GM12873 (cell line): ENCODE measurements at regions not wholly inside any gene's neighbourhood (a gene's known extent, or its start where the extent isn't known, plus 50 kb on each side); places are given as distances from the start of the nearest gene placed in this dataset.

Source experiments
- TF ChIP-seq, protein P1 (sequence below): IDR thresholded peaks from 2 replicates; pipeline ENCODE4 v1.5.1; 2012; ENCODE audit warnings: low read depth, mild to moderate bottlenecking, moderate library complexity, low read length, control low read depth; ENCODE audit not compliant: insufficient read depth; ENCODE audit errors: missing control alignments

DNA sequence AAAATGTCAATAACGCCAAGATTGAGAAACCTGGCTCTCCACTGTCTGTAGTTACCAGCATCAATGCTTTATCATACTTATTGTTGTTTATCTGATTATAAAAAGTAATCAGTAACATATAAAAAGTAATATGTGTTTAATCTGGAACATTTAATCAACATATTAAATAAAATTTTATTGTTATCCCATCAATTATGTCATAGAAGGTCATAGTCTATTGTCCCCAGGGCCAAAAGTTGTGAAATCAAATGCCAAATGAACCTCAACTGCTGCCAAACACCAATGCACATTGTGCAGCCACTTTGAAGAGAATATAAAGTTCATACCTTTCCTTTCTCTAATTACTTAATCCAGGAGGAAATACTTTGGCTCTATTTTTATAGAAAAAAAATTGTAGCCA is 106.6 kb downstream of the EOMES start:
- TF ChIP-seq, protein P1, sequence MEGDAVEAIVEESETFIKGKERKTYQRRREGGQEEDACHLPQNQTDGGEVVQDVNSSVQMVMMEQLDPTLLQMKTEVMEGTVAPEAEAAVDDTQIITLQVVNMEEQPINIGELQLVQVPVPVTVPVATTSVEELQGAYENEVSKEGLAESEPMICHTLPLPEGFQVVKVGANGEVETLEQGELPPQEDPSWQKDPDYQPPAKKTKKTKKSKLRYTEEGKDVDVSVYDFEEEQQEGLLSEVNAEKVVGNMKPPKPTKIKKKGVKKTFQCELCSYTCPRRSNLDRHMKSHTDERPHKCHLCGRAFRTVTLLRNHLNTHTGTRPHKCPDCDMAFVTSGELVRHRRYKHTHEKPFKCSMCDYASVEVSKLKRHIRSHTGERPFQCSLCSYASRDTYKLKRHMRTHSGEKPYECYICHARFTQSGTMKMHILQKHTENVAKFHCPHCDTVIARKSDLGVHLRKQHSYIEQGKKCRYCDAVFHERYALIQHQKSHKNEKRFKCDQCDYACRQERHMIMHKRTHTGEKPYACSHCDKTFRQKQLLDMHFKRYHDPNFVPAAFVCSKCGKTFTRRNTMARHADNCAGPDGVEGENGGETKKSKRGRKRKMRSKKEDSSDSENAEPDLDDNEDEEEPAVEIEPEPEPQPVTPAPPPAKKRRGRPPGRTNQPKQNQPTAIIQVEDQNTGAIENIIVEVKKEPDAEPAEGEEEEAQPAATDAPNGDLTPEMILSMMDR: no peak

DNA sequence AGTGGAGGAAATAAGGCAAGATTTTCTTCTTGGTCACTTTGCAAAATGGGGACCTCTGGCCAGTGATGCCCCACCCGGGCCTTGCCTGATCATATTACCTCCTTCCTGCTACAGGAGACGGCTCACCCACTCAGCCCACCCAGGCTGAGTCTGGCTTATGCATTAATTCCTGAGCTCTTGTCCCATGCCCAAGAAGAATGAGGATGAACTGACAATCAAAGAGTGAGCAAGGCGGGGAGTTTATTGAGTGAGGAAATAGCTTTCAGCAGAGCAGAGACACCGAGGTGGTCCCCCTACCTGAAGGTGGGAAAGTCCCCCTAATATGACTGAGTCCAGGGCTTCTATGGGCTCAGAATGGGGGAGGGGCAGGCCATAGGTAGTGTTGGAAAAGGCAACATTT is 107.5 kb downstream of the EOMES start:
- TF ChIP-seq, protein P1: no peak

DNA sequence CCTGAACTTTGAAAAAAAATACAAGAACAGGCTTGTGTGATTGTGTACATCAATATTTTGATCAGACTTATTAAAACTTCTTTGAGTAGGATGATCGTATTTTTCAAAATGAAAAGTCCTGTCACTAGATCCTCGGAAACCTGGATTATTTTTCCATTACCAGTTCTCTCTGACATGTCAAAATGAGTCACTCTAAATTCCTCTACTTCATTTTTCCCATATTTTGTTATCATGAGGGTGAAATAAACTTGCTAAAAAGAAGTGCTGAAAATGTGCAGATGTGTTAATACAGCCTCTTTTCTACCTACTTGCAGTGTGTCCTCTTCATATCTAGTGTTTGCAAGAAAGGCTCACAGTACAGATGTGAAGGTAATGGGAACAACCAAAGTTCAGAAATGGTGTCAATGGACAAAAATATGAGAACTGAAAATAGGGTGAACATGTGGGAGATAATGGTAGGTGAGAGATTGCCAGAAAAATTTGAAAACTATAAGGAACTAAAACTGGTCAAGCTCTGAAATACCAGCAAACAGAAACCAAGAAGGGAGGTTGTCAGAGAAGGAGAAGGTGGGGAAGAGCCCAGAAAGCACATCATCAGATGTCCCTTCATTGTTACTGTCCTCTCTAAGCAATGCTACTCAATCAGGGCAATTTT is 108.2 kb downstream of the EOMES start:
- TF ChIP-seq, protein P1: no peak

DNA sequence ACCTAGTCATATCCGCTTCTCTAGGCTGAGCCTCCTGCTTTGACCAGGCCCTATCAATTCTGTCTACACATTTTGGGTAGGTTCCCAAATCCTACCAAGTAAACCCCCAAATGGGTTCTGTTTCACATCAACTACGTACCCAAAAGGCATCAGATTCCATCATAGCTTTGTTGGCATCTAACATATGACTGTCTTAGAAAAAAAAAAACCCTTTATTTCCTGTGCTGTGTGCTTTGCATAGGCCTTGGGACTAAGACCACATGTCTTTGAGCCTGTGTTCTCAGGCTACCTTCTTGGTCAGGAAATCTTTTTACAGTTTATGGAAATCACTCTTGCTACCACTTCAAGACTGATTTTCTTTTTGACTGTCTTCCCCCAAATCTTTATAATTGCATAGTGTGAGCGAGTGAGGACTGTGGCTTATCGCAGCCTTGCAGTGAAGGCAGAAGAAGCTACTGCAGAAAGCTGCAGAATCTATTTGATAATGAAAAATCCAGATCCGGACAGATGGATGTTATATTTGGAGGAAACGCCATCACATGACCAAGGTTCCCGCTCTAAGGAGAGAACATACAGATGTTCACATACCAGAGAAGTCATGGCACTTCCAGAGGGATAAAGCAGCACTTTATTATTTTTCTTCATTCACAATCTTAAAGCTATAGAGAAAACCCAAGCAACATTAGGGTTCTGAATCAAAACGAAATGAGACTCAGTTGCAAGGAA is 111.2 kb downstream of the EOMES start:
- TF ChIP-seq, protein P1: no peak

DNA sequence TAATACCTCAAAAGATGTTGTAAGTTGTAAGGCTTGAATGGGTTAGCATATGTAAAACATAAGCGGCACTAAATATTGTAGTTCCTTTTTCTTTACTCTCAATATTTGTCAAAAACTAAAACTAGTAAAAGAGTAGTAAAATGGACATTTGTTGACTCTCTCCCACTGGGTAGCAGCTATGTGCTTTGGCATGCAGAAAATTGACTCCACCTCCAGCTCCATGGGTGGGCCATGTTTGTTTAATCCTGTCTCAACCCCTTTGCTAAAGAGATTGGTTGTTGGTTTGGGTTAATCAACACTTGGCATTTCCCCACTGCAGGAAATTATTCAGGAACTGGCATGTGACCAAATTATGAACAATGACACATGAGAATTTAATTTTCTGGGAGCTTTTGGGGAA is 114.8 kb downstream of the EOMES start:
- TF ChIP-seq, protein P1: no peak

DNA sequence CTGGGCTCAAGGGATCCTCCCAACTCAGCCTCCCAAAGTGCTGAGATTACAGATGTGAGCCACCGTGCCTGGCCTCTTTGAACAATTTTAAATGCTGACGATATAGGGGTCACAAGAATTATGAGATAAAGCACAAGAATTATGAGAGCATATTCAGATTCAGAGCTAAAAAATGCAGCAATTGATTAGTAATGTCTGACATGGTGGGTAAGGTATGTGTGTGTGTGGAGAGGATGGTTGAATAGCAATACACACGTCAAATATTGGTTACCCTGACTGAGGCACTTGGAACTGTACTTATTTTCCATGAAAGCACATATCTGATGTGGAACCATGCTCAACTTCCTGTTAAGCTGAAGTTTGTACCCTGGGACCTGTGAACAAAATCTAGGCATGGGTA is 115.6 kb downstream of the EOMES start:
- TF ChIP-seq, protein P1: no peak

DNA sequence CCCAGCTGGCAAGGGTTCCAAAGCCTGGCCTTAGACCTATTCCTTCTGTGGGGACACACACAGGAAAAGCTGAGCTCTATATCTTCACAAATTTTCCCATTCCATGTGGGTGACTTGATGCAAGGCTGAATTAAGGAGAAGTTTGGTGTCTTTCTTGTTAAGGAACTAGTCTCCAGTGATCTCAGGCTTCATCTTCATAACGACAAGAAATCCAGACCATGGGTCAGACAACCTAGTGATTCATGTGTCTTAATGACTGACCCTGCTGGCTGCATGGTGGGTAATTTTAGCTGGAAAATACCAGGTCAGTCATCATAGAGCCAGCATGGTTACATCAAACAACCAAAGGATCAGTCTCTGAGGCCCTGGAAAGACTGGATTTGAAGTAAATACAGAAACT is 112.7 kb upstream of the SLC4A7 start:
- TF ChIP-seq, protein P1: no peak
